ENCODE measurements at regions not wholly inside any gene's neighbourhood (a gene's known extent, or its start where the extent isn't known, plus 50 kb on each side); places are given as distances from the start of the nearest gene placed in this dataset.

- TF ChIP-seq EP300 (IDR thresholded peaks at IDR 0.05), result no peak
- no peak for TF ChIP-seq CTCF (IDR thresholded peaks at IDR 0.05)
Observed at GRCh38 chr17:79680318-79680695, 50.4 kb upstream of the ENPP7 start.
